ENCODE measurements at regions not wholly inside any gene's neighbourhood (a gene's known extent, or its start where the extent isn't known, plus 50 kb on each side); places are given as distances from the start of the nearest gene placed in this dataset.

- no peak for TF ChIP-seq CUX1 (IDR thresholded peaks at IDR 0.05; ENCODE audit: insufficient replicate concordance, low read depth, low read length)
- no peak for TF ChIP-seq CHD4 (IDR thresholded peaks at IDR 0.05)
- TF ChIP-seq CBX5 (IDR thresholded peaks at IDR 0.05; ENCODE audit: low read depth): no peak
- TF ChIP-seq ZBTB40 (IDR thresholded peaks at IDR 0.05; ENCODE audit: borderline replicate concordance): no peak
- TF ChIP-seq ESRRA (IDR thresholded peaks at IDR 0.05; ENCODE audit: low read length): no peak
- no peak for TF ChIP-seq STAT1 (conservative IDR thresholded peaks at IDR 0.05)
- no peak for TF ChIP-seq POLR2AphosphoS5 (IDR thresholded peaks at IDR 0.05; ENCODE audit: low read length)
Measured at GRCh38 chr16:60491273-60491672, 1545.0 kb downstream of the CDH8 start.
